OCI-LY1 (cell line): ENCODE measurements at regions not wholly inside any gene's neighbourhood (a gene's known extent, or its start where the extent isn't known, plus 50 kb on each side); places are given as distances from the start of the nearest gene placed in this dataset.

Source experiments
- H2AFZ ChIP-seq: fragments of 200-600 bp; sonication (generic), shearing (Covaris generic); 2 replicates; pipeline ENCODE4 v1.6.0; 2014; ENCODE audit warnings: antibody characterized with exemption, mild to moderate bottlenecking, low read length
- H3F3A ChIP-seq: fragments of 200-600 bp; sonication (generic), shearing (Covaris generic); 2 replicates; pipeline ENCODE4 v1.6.0; 2014; ENCODE audit warnings: mild to moderate bottlenecking, antibody characterized with exemption, low read length, moderate library complexity; ENCODE audit not compliant: insufficient read depth
- H3K27ac ChIP-seq: fragments of 200-600 bp; sonication (generic); 2 replicates; pipeline ENCODE4 v1.5.1; 2014; ENCODE audit warnings: low read length, mixed run types, mild to moderate bottlenecking, low read depth; ENCODE audit not compliant: poor library complexity, severe bottlenecking
- H3K27me3 ChIP-seq: fragments of 200-600 bp; sonication (generic); 2 replicates; pipeline ENCODE4 v1.6.0; 2014; ENCODE audit warnings: antibody characterized with exemption, mild to moderate bottlenecking, low read length, moderate library complexity; ENCODE audit not compliant: insufficient read depth
- H3K36me3 ChIP-seq: fragments of 200-600 bp; sonication (generic); 2 replicates; pipeline ENCODE4 v1.6.1; 2014; ENCODE audit warnings: mild to moderate bottlenecking, antibody characterized with exemption, low read length, moderate library complexity, mixed read lengths; ENCODE audit not compliant: insufficient read depth
- H3K4me1 ChIP-seq: fragments of 200-600 bp; sonication (generic); 2 replicates; pipeline ENCODE4 v1.5.1; 2014; ENCODE audit warnings: mild to moderate bottlenecking, low read length, moderate library complexity; ENCODE audit not compliant: insufficient read depth, severe bottlenecking
- H3K4me2 ChIP-seq: fragments of 200-600 bp; sonication (generic), shearing (Covaris generic); 2 replicates; pipeline ENCODE4 v1.6.1; 2014; ENCODE audit warnings: low read length
- H3K4me3 ChIP-seq: fragments of 200-600 bp; sonication (generic); 2 replicates; pipeline ENCODE4 v1.5.1; 2014; ENCODE audit warnings: low read length, low read depth, mild to moderate bottlenecking, mixed read lengths; ENCODE audit not compliant: poor library complexity, severe bottlenecking
- H3K79me2 ChIP-seq: fragments of 200-600 bp; shearing (Covaris generic); 2 replicates; pipeline ENCODE4 v1.6.1; 2016; ENCODE audit warnings: mixed run types, low read length, mixed read lengths; ENCODE audit not compliant: insufficient read depth
- H3K9ac ChIP-seq: fragments of 200-600 bp; sonication (generic), shearing (Covaris generic); 2 replicates; pipeline ENCODE4 v1.6.1; 2014; ENCODE audit warnings: mild to moderate bottlenecking, low read length, mixed read lengths
- H3K9me2 ChIP-seq: fragments of 200-600 bp; sonication (generic), shearing (Covaris generic); 2 replicates; pipeline ENCODE4 v1.6.1; 2014; ENCODE audit warnings: low read depth, mild to moderate bottlenecking, low read length, mixed read lengths
- H3K9me3 ChIP-seq: fragments of 200-600 bp; shearing (Covaris generic); 2 replicates; pipeline ENCODE4 v1.6.1; 2014; ENCODE audit warnings: low read length, mixed read lengths
- H4K20me1 ChIP-seq: fragments of 200-600 bp; sonication (generic), shearing (Covaris generic); 2 replicates; pipeline ENCODE4 v1.6.0; 2016; ENCODE audit warnings: mild to moderate bottlenecking, low read length; ENCODE audit not compliant: insufficient read depth
- EZH2 ChIP-seq: fragments of 200-600 bp; sonication (generic), shearing (Covaris generic); IDR thresholded peaks from 2 replicates; pipeline ENCODE4 v1.8.0; 2017; ENCODE audit warnings: borderline replicate concordance, mixed run types, mild to moderate bottlenecking, antibody characterized with exemption, low read length, moderate library complexity, mixed read lengths
- TF ChIP-seq, protein P1 (sequence below): fragments of 200-600 bp; sonication (generic), shearing (Covaris generic); IDR thresholded peaks from 2 replicates; pipeline ENCODE4 v1.5.1; 2017; ENCODE audit warnings: mild to moderate bottlenecking, antibody characterized with exemption, low read length, moderate library complexity, mixed read lengths

DNA sequence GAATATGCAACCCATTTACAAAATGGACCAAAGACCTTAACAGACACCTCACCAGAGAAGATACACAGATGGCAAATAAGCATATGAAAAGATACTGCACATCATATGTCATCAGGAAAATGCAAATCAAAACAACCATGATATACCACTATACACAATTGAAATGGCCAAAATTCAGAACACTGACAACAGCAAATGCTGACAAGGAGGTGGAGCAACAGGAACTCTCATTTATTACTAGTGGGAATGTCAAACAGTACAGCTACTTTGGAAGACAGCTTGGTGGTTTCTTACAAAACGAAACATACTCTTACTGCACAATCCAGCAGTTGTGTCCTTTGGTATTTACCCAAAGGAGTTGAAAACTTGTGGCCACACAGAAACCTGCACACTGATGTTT is 50.0 kb upstream of the PCGF5 start:
- Histone ChIP-seq H3K4me3 (no peak overlapping the region), H4K20me1 (no peaks in the 10 kb centered on the region), H3K27ac (no peak overlapping the region), H3K9me3 (no peaks in the 10 kb centered on the region), H3K9me2 (no peaks in the 10 kb centered on the region), H2AFZ (no peak overlapping the region), H3K27me3 (no peaks in the 10 kb centered on the region), H3K36me3 (no peaks in the 10 kb centered on the region), H3K4me2 (no peak overlapping the region), H3F3A (no peaks in the 10 kb centered on the region), H3K79me2 (peaks cover 44% of the 10 kb centered on the region), H3K9ac (no peak overlapping the region), H3K4me1 (peaks cover under 1% of the 10 kb centered on the region)
- TF ChIP-seq EZH2 = no peak
- TF ChIP-seq, protein P1, sequence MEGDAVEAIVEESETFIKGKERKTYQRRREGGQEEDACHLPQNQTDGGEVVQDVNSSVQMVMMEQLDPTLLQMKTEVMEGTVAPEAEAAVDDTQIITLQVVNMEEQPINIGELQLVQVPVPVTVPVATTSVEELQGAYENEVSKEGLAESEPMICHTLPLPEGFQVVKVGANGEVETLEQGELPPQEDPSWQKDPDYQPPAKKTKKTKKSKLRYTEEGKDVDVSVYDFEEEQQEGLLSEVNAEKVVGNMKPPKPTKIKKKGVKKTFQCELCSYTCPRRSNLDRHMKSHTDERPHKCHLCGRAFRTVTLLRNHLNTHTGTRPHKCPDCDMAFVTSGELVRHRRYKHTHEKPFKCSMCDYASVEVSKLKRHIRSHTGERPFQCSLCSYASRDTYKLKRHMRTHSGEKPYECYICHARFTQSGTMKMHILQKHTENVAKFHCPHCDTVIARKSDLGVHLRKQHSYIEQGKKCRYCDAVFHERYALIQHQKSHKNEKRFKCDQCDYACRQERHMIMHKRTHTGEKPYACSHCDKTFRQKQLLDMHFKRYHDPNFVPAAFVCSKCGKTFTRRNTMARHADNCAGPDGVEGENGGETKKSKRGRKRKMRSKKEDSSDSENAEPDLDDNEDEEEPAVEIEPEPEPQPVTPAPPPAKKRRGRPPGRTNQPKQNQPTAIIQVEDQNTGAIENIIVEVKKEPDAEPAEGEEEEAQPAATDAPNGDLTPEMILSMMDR = no peak
